CD4-positive, CD25-positive, alpha-beta regulatory T cell (primary cell): ENCODE measurements at regions not wholly inside any gene's neighbourhood (a gene's known extent, or its start where the extent isn't known, plus 50 kb on each side); places are given as distances from the start of the nearest gene placed in this dataset.

Source experiments
- ATAC-seq, 2 donors: fragments of 150-1000 bp; cut with Tn5 transposase; one replicate each; pipeline ENCODE4 v1.10.0; 2021; ENCODE audit warnings: low read depth in 2 of 2, moderate number of reproducible peaks in 2 of 2, moderate library complexity in 1 of 2
- DNase-seq, 3 donors: peaks; one replicate each; pipeline versions ENCODE4 v3.0.0 to v3.0.0-alpha.2; 2012 to 2022; ENCODE audit warnings: mixed read lengths in 1 of 3
- H3K27ac ChIP-seq: one replicate; pipeline ENCODE4 v1.7.0; 2013; ENCODE audit warnings: mild to moderate bottlenecking, low read length; ENCODE audit not compliant: insufficient read depth, poor library complexity, severe bottlenecking
- H3K27me3 ChIP-seq: one replicate; pipeline ENCODE4 v1.7.0; 2013; ENCODE audit warnings: low read length; ENCODE audit not compliant: control insufficient read depth, insufficient read depth
- H3K36me3 ChIP-seq: one replicate; pipeline ENCODE4 v1.7.0; 2013; ENCODE audit warnings: mild to moderate bottlenecking, low read length, moderate library complexity; ENCODE audit not compliant: control insufficient read depth, insufficient read depth
- H3K4me1 ChIP-seq: 2 replicates; pipeline ENCODE4 v1.7.0; 2013; ENCODE audit warnings: mild to moderate bottlenecking, low read length; ENCODE audit not compliant: insufficient read depth, control insufficient read depth, poor library complexity, severe bottlenecking
- H3K4me3 ChIP-seq: one replicate; pipeline ENCODE4 v1.7.0; 2013; ENCODE audit warnings: low read depth, mild to moderate bottlenecking, low read length, moderate library complexity
- H3K9me3 ChIP-seq, 2 experiments: 1 replicate in 1 of 2; 2 replicates in 1 of 2; pipeline ENCODE4 v1.7.0; 2013; ENCODE audit warnings: low read length in 2 of 2, mild to moderate bottlenecking in 1 of 2, moderate library complexity in 1 of 2; ENCODE audit not compliant: control insufficient read depth in 2 of 2
- H3K27ac Mint-ChIP-seq, 3 donors: one replicate each; pipeline ENCODE4 v1.8.0; 2020 to 2022; ENCODE audit warnings: mild to moderate bottlenecking in 3 of 3, mixed read lengths in 3 of 3, moderate library complexity in 2 of 3
- H3K27me3 Mint-ChIP-seq: one replicate; pipeline ENCODE4 v1.8.0; 2022; ENCODE audit warnings: mild to moderate bottlenecking, mixed read lengths
- H3K36me3 Mint-ChIP-seq: one replicate; pipeline ENCODE4 v1.8.0; 2020; ENCODE audit warnings: mixed read lengths
- H3K4me1 Mint-ChIP-seq, 4 donors: one replicate each; pipeline ENCODE4 v1.8.0; 2020 to 2022; ENCODE audit warnings: mixed read lengths in 4 of 4, mild to moderate bottlenecking in 1 of 4
- H3K4me3 Mint-ChIP-seq, 4 donors: one replicate each; pipeline ENCODE4 v1.8.0; 2020 to 2022; ENCODE audit warnings: mild to moderate bottlenecking in 4 of 4, mixed read lengths in 4 of 4, moderate library complexity in 3 of 4
- H3K9me3 Mint-ChIP-seq, 7 donors: one replicate each; pipeline ENCODE4 v1.8.0; 2020 to 2022; ENCODE audit warnings: mixed read lengths in 7 of 7, mild to moderate bottlenecking in 3 of 7, moderate library complexity in 2 of 7

DNA sequence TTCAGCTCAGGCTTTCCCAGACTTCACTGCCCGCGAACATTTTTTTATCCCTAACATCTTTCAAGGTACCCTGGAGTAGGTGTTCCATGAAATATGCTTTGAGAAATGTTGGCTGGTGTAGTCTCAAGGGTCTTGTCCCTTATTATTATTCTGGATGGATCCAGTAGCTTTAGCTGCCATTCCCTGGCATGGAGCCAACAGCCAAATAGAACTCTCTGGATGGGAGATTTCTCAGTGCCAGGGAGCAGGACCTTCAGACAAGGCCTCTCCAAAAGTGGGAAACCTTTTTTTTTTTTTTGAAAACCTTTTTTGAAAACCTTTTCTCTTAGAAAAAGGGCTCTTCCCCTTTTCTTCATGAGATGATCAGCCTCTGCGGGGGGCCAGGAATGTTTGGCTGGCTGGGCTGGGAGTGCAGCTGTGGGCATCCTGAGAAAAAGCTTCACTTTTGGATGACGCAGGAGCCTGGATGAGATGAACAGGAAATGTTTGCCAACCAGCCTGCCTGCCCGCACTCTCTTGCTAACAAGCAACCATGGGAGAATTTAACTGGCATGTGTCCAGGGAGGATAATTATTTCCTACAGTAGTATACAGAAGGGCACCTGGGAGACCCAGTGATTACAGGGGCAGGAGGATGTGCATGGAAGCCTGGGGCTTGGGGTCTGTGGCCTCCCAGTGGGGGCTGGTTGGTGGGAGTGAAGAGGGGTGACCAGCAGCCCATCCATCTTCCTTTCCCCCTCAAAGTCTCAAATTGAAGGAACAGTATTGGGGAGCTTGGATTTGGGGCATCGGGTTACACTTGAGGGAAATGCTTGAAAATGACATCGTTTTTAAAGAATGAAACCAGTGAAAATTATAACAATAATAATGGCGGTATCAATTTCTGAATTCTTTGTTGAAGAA, 109.1 kb upstream of the LRIG1 start:
- no peak overlapping the region for H3K27ac ChIP-seq
- peaks cover 3% of the 10 kb centered on the region for H3K27me3 ChIP-seq
- Mint-ChIP-seq H3K27ac (no peak overlapping the region), H3K36me3 (no peaks in the 10 kb centered on the region), H3K27me3 (peaks cover 14% of the 10 kb centered on the region), H3K4me3 (no peak overlapping the region), H3K4me1 (peaks cover 0 to 8% (median under 1%) of the 10 kb centered on the region in 4 donors), H3K9me3 (peaks cover 0 to 4% (median 0%) of the 10 kb centered on the region in 7 donors)
- ATAC-seq (no peak), DNase-seq (no peak)
- H3K36me3 ChIP-seq, result no peaks in the 10 kb centered on the region
- no peaks in the 10 kb centered on the region for H3K4me1 ChIP-seq
- H3K4me3 ChIP-seq, result no peak overlapping the region
- no peaks in the 10 kb centered on the region for H3K9me3 ChIP-seq

DNA sequence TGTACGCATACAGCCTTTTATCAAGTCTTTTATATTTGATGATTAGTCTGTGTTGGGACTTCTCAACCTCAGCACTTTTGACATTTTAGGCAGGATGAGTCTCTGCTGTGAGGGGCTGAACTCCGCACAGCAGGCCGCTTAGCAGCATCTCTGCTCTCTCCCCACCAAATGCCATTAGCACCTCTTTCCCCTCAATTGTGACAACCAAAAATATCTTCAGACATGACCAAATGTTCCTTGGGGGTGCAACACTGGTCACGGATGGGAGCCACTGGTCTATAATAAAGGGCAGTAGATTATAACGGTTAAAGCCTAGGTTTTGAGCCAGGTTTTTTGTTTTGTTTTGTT, 109.7 kb upstream of the LRIG1 start:
- no peak overlapping the region for H3K27ac Mint-ChIP-seq
- ATAC-seq, result no peak
- Histone ChIP-seq H3K27me3 (no peaks in the 10 kb centered on the region), H3K27ac (no peak overlapping the region), H3K36me3 (no peaks in the 10 kb centered on the region), H3K9me3 (no peaks in the 10 kb centered on the region), H3K4me3 (no peak overlapping the region), H3K4me1 (peaks cover 4% of the 10 kb centered on the region)
- H3K27me3 Mint-ChIP-seq, result peaks cover 14% of the 10 kb centered on the region
- peaks cover 0 to 5% (median 0%) of the 10 kb centered on the region in 7 donors for H3K9me3 Mint-ChIP-seq
- H3K36me3 Mint-ChIP-seq, result no peaks in the 10 kb centered on the region
- DNase-seq, result no peak
- H3K4me3 Mint-ChIP-seq, result no peak overlapping the region
- peaks cover 0 to 13% (median 2%) of the 10 kb centered on the region in 4 donors for H3K4me1 Mint-ChIP-seq

DNA sequence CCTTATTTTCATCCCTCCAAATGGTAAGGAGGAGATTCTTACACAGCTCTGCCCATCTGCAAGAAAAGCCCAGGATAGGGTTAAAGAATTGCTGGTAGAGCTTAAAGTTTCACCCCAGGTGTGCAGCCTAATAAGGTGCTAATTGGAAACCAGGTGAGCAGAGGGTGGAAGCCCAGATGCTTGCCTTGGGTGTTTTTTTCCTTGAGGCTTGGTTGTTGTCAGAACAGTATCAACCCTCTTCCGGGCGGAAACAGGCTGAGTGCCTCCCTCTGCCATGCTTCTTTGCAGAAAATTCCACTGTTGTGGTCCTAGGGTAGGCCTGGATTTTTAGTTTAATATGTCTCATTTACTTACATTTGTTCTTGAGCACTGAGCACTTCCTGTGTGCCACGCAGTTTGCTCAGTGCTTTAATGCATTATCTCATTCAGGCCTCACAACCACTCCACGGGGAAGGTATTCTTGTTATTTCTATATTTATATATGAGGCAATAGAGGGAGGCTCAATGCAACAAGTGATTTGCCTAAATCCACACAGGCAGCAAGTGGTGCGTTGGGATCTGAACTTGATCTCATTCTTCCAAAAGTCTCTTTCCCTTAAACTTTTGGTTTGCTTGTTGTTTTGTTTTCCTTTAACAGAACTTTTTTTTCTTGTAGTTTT, 115.0 kb upstream of the LRIG1 start:
- Histone ChIP-seq H3K27ac (no peak overlapping the region), H3K9me3 (no peaks in the 10 kb centered on the region), H3K27me3 (no peaks in the 10 kb centered on the region), H3K36me3 (no peaks in the 10 kb centered on the region), H3K4me3 (no peak overlapping the region), H3K4me1 (peaks cover 10% of the 10 kb centered on the region)
- peaks cover 6% of the 10 kb centered on the region for H3K27me3 Mint-ChIP-seq
- peak in 1 of 3 donors; percentile 20 for DNase-seq
- H3K4me3 Mint-ChIP-seq, result peak overlapping the region in 1 of 4 donors; percentile 13
- peaks cover 0 to 3% (median 0%) of the 10 kb centered on the region in 7 donors for H3K9me3 Mint-ChIP-seq
- peak; percentile 22 to 43 for ATAC-seq
- H3K36me3 Mint-ChIP-seq, result no peaks in the 10 kb centered on the region
- peaks cover 0 to 17% (median 2%) of the 10 kb centered on the region in 4 donors for H3K4me1 Mint-ChIP-seq
- H3K27ac Mint-ChIP-seq, result peak overlapping the region in 2 of 3 donors; percentile 60 to 62

DNA sequence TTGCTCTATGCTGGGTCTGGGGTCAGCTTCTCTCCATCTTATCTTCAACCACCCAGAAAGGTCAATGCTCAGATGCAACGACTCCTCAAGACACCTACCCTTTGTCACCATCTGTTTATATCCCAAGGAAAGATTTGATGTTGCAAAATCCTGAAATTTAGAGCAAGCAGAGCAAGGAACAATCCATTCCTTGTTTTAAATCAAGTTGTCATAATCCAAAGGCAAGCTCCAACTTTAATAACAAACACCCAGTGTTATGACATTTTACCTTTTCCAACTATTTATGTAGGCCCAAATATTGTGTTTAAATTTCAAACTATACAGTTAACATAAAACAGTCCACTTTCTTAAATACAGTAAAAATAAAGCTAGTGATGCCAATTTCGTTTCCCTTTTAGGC, 116.5 kb upstream of the LRIG1 start:
- H3K4me1 Mint-ChIP-seq, result peaks cover 0 to 17% (median 2%) of the 10 kb centered on the region in 4 donors
- peaks cover 6% of the 10 kb centered on the region for H3K27me3 Mint-ChIP-seq
- no peaks in the 10 kb centered on the region for H3K36me3 ChIP-seq
- peaks cover 0 to 3% (median 0%) of the 10 kb centered on the region in 7 donors for H3K9me3 Mint-ChIP-seq
- no peaks in the 10 kb centered on the region for H3K9me3 ChIP-seq
- no peak overlapping the region for H3K4me3 ChIP-seq
- no peak for ATAC-seq
- no peaks in the 10 kb centered on the region for H3K36me3 Mint-ChIP-seq
- H3K27me3 ChIP-seq, result no peaks in the 10 kb centered on the region
- H3K27ac ChIP-seq, result no peak overlapping the region
- peaks cover 10% of the 10 kb centered on the region for H3K4me1 ChIP-seq
- no peak overlapping the region for H3K4me3 Mint-ChIP-seq
- peak overlapping the region in 1 of 3 donors; percentile 60 for H3K27ac Mint-ChIP-seq
- DNase-seq, result no peak

DNA sequence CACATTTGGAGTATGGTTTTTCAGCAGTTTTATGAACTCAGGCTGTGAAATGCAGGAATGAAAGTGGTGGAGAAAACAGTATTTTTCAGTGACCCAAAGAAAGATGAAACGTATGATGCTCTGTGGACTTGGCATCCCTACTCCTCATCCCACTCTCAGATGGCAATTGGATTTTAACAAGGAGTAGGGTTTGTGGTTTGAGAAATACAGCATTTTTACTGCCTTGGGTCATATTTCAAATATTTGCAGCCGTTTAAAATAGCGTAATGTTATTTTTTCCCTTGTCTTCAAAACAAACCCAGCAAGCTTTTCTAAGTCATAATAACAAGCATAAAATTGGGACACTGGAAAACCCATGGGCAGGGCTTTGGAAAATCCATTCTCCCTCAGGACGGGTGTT, 117.2 kb upstream of the LRIG1 start:
- Histone ChIP-seq H3K4me1 (peaks cover 10% of the 10 kb centered on the region), H3K27me3 (no peaks in the 10 kb centered on the region), H3K4me3 (no peak overlapping the region), H3K36me3 (no peaks in the 10 kb centered on the region), H3K27ac (no peak overlapping the region), H3K9me3 (no peaks in the 10 kb centered on the region)
- DNase-seq, result no peak
- H3K9me3 Mint-ChIP-seq, result peaks cover 0 to 3% (median 0%) of the 10 kb centered on the region in 7 donors
- H3K4me1 Mint-ChIP-seq, result peaks cover 0 to 14% (median 2%) of the 10 kb centered on the region in 4 donors
- H3K27me3 Mint-ChIP-seq, result peaks cover 4% of the 10 kb centered on the region
- ATAC-seq, result no peak
- no peak overlapping the region for H3K27ac Mint-ChIP-seq
- H3K36me3 Mint-ChIP-seq, result no peaks in the 10 kb centered on the region
- H3K4me3 Mint-ChIP-seq, result no peak overlapping the region

DNA sequence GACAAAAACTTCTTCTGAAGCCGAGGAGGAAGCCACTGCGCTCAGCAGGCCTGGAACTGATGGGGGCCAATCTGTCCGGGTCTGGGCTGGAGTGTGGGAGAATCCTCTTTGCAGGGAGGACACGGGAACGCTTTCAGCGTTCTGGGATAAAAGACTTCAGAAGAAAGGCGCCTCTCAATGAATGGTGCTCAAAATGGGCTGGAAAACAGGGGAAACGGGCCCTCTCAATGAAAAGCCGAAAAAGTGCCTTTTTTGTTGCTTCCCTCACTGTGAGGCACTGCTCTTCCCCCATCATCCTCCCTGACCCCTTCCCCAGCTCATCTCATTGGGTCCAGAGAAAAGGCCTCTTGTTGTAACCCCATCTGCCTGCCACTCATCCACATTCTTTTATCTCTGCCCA, 119.5 kb upstream of the LRIG1 start:
- H3K4me3 Mint-ChIP-seq, result no peak overlapping the region
- no peak overlapping the region for H3K27ac ChIP-seq
- H3K27me3 ChIP-seq, result no peaks in the 10 kb centered on the region
- no peaks in the 10 kb centered on the region for H3K9me3 ChIP-seq
- H3K27me3 Mint-ChIP-seq, result no peaks in the 10 kb centered on the region
- no peak for ATAC-seq
- H3K4me3 ChIP-seq, result no peak overlapping the region
- no peaks in the 10 kb centered on the region for H3K36me3 Mint-ChIP-seq
- no peaks in the 10 kb centered on the region for H3K36me3 ChIP-seq
- peaks cover 0 to 6% (median 0%) of the 10 kb centered on the region in 4 donors for H3K4me1 Mint-ChIP-seq
- no peak overlapping the region for H3K27ac Mint-ChIP-seq
- H3K9me3 Mint-ChIP-seq, result no peaks in the 10 kb centered on the region
- peaks cover 8% of the 10 kb centered on the region for H3K4me1 ChIP-seq
- no peak for DNase-seq

DNA sequence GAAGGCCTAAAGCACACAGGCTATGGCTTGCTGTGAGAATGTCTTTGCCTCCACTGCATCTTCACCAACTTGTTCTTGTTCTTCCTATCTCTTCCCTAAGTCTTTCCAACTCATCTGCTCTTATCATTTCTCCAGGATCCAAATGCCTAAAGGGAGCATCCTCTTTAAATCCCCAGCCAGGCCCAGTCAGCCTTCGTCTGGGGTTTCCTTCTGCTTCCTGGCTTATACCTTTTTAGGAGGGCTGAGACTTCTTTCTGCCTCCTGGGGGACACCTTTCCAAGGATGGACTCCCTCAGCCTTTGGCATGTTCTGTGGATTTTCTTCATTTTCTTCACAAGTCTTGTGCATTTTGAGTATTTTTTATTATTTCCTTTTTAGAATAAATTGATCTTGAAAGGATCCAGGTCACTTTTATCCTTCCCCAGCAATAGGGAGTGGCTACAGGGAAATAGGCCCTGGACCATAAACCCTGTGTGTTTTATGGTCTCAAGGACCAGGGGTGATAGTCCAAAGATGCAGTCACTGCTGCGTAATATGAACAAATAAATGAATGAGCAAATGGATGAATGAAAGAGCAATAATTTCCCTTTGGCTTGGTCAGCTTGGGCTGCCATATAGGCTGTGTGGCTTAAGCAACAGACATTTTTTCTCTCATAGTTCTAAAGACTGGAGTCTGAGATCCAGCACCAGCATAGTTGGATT, 122.1 kb upstream of the LRIG1 start:
- Histone ChIP-seq H3K9me3 (no peaks in the 10 kb centered on the region), H3K4me3 (no peak overlapping the region), H3K36me3 (no peaks in the 10 kb centered on the region), H3K4me1 (no peaks in the 10 kb centered on the region), H3K27ac (no peak overlapping the region), H3K27me3 (no peaks in the 10 kb centered on the region)
- Mint-ChIP-seq H3K27me3 (no peaks in the 10 kb centered on the region), H3K9me3 (no peaks in the 10 kb centered on the region), H3K4me1 (no peaks in the 10 kb centered on the region), H3K4me3 (no peak overlapping the region), H3K36me3 (no peaks in the 10 kb centered on the region), H3K27ac (no peak overlapping the region)
- ATAC-seq (no peak), DNase-seq (no peak)
